A549 (cell line): ENCODE measurements at regions not wholly inside any gene's neighbourhood (a gene's known extent, or its start where the extent isn't known, plus 50 kb on each side); places are given as distances from the start of the nearest gene placed in this dataset.

ENCODE experiments used
- ATAC-seq, 2 experiments: fragments of 200-7000 bp in 1 of 2; fragments of >200 bp in 1 of 2; cut with Nextera tagmentation in 1 of 2; cut with Tn5 transposase in 1 of 2; 3 replicates each; pipeline versions ENCODE4 v1.8.0 to v1.9.1; 2018 to 2020; ENCODE audit warnings: mild to moderate bottlenecking in 1 of 2, moderate library complexity in 1 of 2
- CTCF ChIA-PET: fragments of 300-600 bp; sonication (Branson Sonifier 250); formaldehyde crosslinking; extraction: SDS; loops from one replicate; lab custom pipeline; 2021; ENCODE audit warnings: antibody characterized with exemption, inconsistent platforms; lab: Yijun Ruan, JAX
- POLR2A ChIA-PET: fragments of 350-600 bp; formaldehyde crosslinking; extraction: SDS; loops from one replicate; lab custom pipeline; 2021; ENCODE audit warnings: antibody characterized with exemption, inconsistent platforms; lab: Yijun Ruan, JAX
- DNase-seq, 2 experiments: peaks; one replicate each; pipeline versions ENCODE4 v3.0.0 to v3.0.0-alpha.2; 2011 to 2016; ENCODE audit warnings: low read depth in 1 of 2, low spot score in 1 of 2
- FAIRE-seq: peaks from 2 replicates; lab custom pipeline; 2011; peaks lifted over from hg19 to GRCh38; lab: Jason Lieb, UNC
- H3K27ac ChIP-seq, 2 experiments: fragments of >200 bp; sonication (Bioruptor Twin); formaldehyde crosslinking; 3 replicates each; pipeline ENCODE4 v1.5.1; 2016 to 2017
- H3K4me1 ChIP-seq: fragments of >200 bp; sonication (Bioruptor Twin); formaldehyde crosslinking; 3 replicates; pipeline ENCODE4 v1.6.1; 2016
- H3K4me2 ChIP-seq: fragments of >200 bp; sonication (Bioruptor Twin); formaldehyde crosslinking; 3 replicates; pipeline ENCODE4 v1.6.1; 2016
- H3K4me3 ChIP-seq: fragments of >200 bp; sonication (Bioruptor Twin); formaldehyde crosslinking; 3 replicates; pipeline ENCODE4 v1.5.1; 2016
- H3K9me3 ChIP-seq: fragments of >200 bp; sonication (Bioruptor Twin); formaldehyde crosslinking; 3 replicates; pipeline ENCODE4 v1.6.1; 2016
- CHD2 ChIP-seq: fragments of 150-350 bp; IDR thresholded peaks from 2 replicates; pipeline ENCODE4 v1.6.1; 2014; ENCODE audit warnings: low read length; ENCODE audit not compliant: partially characterized antibody
- CHD4 ChIP-seq: fragments of 200-600 bp; sonication (generic); IDR thresholded peaks from 2 replicates; pipeline ENCODE4 v1.6.1; 2016; ENCODE audit warnings: antibody characterized with exemption, mild to moderate bottlenecking, borderline replicate concordance
- FOSB ChIP-seq: fragments of 250-450 bp; sonication (Bioruptor Pico); IDR thresholded peaks from 2 replicates; pipeline ENCODE4 v1.5.0; 2020; ENCODE audit warnings: mild to moderate bottlenecking, moderate library complexity
- FOSL2 ChIP-seq, 2 experiments: fragments of 450-650 bp in 1 of 2; fragments of >200 bp in 1 of 2; sonication (Bioruptor Twin) in 1 of 2; formaldehyde crosslinking; IDR thresholded peaks; 2 replicates each; pipeline versions ENCODE4 v1.5.0 to v1.6.1; 2016 to 2020; ENCODE audit warnings: mild to moderate bottlenecking in 1 of 2, moderate library complexity in 1 of 2
- HDAC2 ChIP-seq: fragments of 200-600 bp; sonication (generic); IDR thresholded peaks from 2 replicates; pipeline ENCODE4 v1.6.1; 2016
- HEYL ChIP-seq: fragments of 250-450 bp; sonication (Bioruptor Pico); IDR thresholded peaks from 2 replicates; pipeline ENCODE4 v1.8.0; 2021; ENCODE audit warnings: mild to moderate bottlenecking, moderate library complexity
- HOXB13 ChIP-seq: fragments of 250-450 bp; sonication (Bioruptor Pico); IDR thresholded peaks from 2 replicates; pipeline ENCODE4 v1.5.0; 2020; ENCODE audit warnings: low read depth, mild to moderate bottlenecking, moderate library complexity
- JUNB ChIP-seq: fragments of >200 bp; sonication (Bioruptor Twin); formaldehyde crosslinking; IDR thresholded peaks from 2 replicates; pipeline ENCODE4 v1.6.1; 2016
- MAFK ChIP-seq: fragments of 450-650 bp; IDR thresholded peaks from 2 replicates; pipeline ENCODE4 v1.6.1; 2014; ENCODE audit not compliant: partially characterized antibody
- POLR2A ChIP-seq: IDR thresholded peaks from 2 replicates; pipeline ENCODE4 v1.6.1; 2012; ENCODE audit warnings: mild to moderate bottlenecking, low read length
- POLR2AphosphoS2 ChIP-seq: conservative IDR thresholded peaks from 2 replicates; pipeline ENCODE4 v1.6.1; 2012; ENCODE audit warnings: low read length, improper control_type of control experiment, inconsistent platforms
- RAD21 ChIP-seq, 2 experiments: fragments of >200 bp in 1 of 2; sonication (Bioruptor Twin) in 1 of 2; formaldehyde crosslinking in 1 of 2; IDR thresholded peaks in 1 of 2; conservative IDR thresholded peaks in 1 of 2; 2 replicates in 1 of 2; 3 replicates in 1 of 2; pipeline ENCODE4 v1.6.1; 2012 to 2018; ENCODE audit warnings: inconsistent platforms in 1 of 2
- RARB ChIP-seq: fragments of 250-450 bp; sonication (Bioruptor Pico); IDR thresholded peaks from 2 replicates; pipeline ENCODE4 v1.8.0; 2021; ENCODE audit warnings: mild to moderate bottlenecking, moderate library complexity
- RCOR1 ChIP-seq: fragments of 150-350 bp; IDR thresholded peaks from 2 replicates; pipeline ENCODE4 v1.6.1; 2014; ENCODE audit warnings: antibody characterized with exemption, low read length, low read depth
- RNF2 ChIP-seq: fragments of 200-600 bp; sonication (generic); IDR thresholded peaks from 2 replicates; pipeline ENCODE4 v1.6.1; 2016; ENCODE audit warnings: low read depth, mild to moderate bottlenecking, antibody characterized with exemption, moderate library complexity, borderline replicate concordance
- SREBF2 ChIP-seq: fragments of 450-650 bp; IDR thresholded peaks from 2 replicates; pipeline ENCODE4 v1.6.1; 2014; ENCODE audit warnings: mild to moderate bottlenecking, moderate library complexity
- TP53 ChIP-seq: fragments of 250-450 bp; sonication (Bioruptor Pico); IDR thresholded peaks from 2 replicates; pipeline ENCODE4 v1.5.0; 2021; ENCODE audit warnings: mild to moderate bottlenecking, moderate library complexity
- WGBS: methylation state at CpG from one replicate; pipeline ENCODE4 v1.1.6; 2017; ENCODE audit errors: missing lambda C conversion rate; 5-methylcytosine and 5-hydroxymethylcytosine counted together
- TF ChIP-seq, protein P1 (sequence below): IDR thresholded peaks from 2 replicates; pipeline ENCODE4 v1.6.1; 2012
- TF ChIP-seq, protein P2 (sequence below): fragments of >200 bp; sonication (Bioruptor Twin); formaldehyde crosslinking; IDR thresholded peaks from 3 replicates; pipeline ENCODE4 v1.5.1; 2016
- TF ChIP-seq, protein P3 (sequence below): fragments of 150-350 bp; IDR thresholded peaks from 2 replicates; pipeline ENCODE4 v1.6.1; 2014; ENCODE audit warnings: low read depth, mild to moderate bottlenecking, low read length

- FAIRE-seq (no peak), ATAC-seq (no peak)
- POLR2A ChIA-PET: no interaction called here
Observed at GRCh38 chr7:110356438-110356837, 734.5 kb upstream of the LRRN3 start.

GRCh38 chr7:110358028-110358427, 732.9 kb upstream of the LRRN3 start:
- Histone ChIP-seq H3K4me1 (no peaks in the 10 kb centered on the region), H3K4me2 (no peak overlapping the region), H3K9me3 (no peaks in the 10 kb centered on the region), H3K27ac (no peak overlapping the region), H3K4me3 (no peak overlapping the region)
- DNase-seq: peak in 1 of 2 experiments; percentile 4
- WGBS: 67% methylated on average over 1 of the region's 1 CpG
- no peak for ATAC-seq
- ChIA-PET CTCF (interaction anchor here (0.9 to 1.6 kb wide), 2 partner anchors 11 to 34 kb away, joined by 3 read pairs; no protein-coding TSS in a partner anchor), POLR2A (no interaction called here)
- TF ChIP-seq POLR2A (no peak), SREBF2 (no peak), CHD2 (no peak), HDAC2 (no peak), HEYL (CRISPR knock-in tag) (no peak)
- TF ChIP-seq, protein P1, sequence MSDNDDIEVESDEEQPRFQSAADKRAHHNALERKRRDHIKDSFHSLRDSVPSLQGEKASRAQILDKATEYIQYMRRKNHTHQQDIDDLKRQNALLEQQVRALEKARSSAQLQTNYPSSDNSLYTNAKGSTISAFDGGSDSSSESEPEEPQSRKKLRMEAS: no peak
- FAIRE-seq: no peak

More at GRCh38 chr7:110356438-110356837, 734.5 kb upstream of the LRRN3 start:
- Histone ChIP-seq H3K27ac (no peak overlapping the region), H3K4me2 (no peak overlapping the region), H3K4me1 (no peaks in the 10 kb centered on the region), H3K4me3 (no peak overlapping the region), H3K9me3 (no peaks in the 10 kb centered on the region)
- no peak for DNase-seq
- TF ChIP-seq MAFK (no peak), HOXB13 (CRISPR knock-in tag) (no peak), TP53 (CRISPR knock-in tag) (no peak), CHD4 (no peak), HEYL (CRISPR knock-in tag) (no peak), FOSL2 (IDR thresholded peaks at IDR 0.05) (no peak), FOSL2 (CRISPR knock-in tag; IDR thresholded peaks at IDR 0.05) (no peak), SREBF2 (no peak)
- TF ChIP-seq, protein P2, sequence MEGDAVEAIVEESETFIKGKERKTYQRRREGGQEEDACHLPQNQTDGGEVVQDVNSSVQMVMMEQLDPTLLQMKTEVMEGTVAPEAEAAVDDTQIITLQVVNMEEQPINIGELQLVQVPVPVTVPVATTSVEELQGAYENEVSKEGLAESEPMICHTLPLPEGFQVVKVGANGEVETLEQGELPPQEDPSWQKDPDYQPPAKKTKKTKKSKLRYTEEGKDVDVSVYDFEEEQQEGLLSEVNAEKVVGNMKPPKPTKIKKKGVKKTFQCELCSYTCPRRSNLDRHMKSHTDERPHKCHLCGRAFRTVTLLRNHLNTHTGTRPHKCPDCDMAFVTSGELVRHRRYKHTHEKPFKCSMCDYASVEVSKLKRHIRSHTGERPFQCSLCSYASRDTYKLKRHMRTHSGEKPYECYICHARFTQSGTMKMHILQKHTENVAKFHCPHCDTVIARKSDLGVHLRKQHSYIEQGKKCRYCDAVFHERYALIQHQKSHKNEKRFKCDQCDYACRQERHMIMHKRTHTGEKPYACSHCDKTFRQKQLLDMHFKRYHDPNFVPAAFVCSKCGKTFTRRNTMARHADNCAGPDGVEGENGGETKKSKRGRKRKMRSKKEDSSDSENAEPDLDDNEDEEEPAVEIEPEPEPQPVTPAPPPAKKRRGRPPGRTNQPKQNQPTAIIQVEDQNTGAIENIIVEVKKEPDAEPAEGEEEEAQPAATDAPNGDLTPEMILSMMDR: no peak
- CTCF ChIA-PET: no interaction called here
- WGBS: 36% methylated on average over 8 of the region's 8 CpGs

DNA sequence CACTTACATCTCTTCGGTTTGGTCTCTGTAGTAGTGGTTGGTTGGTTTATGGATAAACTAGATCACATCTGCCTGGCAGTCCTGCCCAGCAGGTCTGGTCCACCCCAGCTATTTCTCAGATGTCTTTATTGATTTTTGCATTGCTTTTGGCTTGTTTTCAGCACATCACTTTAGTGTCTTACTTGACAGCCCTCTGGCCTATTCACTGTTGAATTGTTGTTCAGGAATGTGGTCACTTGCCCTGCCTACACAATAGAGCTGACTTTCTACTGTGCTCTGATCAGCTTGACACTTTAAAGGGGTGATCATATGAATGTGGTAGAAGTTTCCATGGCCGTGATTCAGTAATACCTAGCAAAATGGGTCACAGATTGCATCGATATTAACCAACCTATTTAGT, 719.2 kb upstream of the LRRN3 start:
- no peak overlapping the region for H3K4me3 ChIP-seq
- ATAC-seq: no peak
- H3K4me1 ChIP-seq: no peaks in the 10 kb centered on the region
- DNase-seq: no peak
- H3K4me2 ChIP-seq: no peak overlapping the region
- 19% methylated on average over 3 of the region's 3 CpGs for WGBS
- no peak overlapping the region for H3K27ac ChIP-seq
- H3K9me3 ChIP-seq: no peaks in the 10 kb centered on the region
- CTCF ChIA-PET: no interaction called here
- TF ChIP-seq, protein P2: no peak
- TF ChIP-seq RNF2 (no peak), JUNB (no peak), RARB (CRISPR knock-in tag) (no peak), POLR2AphosphoS2 (no peak), RCOR1 (no peak), RAD21 (conservative IDR thresholded peaks at IDR 0.05 in 1 of 2, IDR thresholded peaks at IDR 0.05 in 1 of 2) (no peak), FOSB (no peak)
- TF ChIP-seq, protein P3, sequence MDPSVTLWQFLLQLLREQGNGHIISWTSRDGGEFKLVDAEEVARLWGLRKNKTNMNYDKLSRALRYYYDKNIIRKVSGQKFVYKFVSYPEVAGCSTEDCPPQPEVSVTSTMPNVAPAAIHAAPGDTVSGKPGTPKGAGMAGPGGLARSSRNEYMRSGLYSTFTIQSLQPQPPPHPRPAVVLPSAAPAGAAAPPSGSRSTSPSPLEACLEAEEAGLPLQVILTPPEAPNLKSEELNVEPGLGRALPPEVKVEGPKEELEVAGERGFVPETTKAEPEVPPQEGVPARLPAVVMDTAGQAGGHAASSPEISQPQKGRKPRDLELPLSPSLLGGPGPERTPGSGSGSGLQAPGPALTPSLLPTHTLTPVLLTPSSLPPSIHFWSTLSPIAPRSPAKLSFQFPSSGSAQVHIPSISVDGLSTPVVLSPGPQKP: no peak
- POLR2A ChIA-PET: no interaction called here
- no peak for FAIRE-seq
